K562 (cell line): ENCODE measurements at regions not wholly inside any gene's neighbourhood (a gene's known extent, or its start where the extent isn't known, plus 50 kb on each side); places are given as distances from the start of the nearest gene placed in this dataset.

Experiments used
- ATAC-seq: fragments of 200-7000 bp; cut with Tn5 transposase; 3 replicates; pipeline ENCODE4 v1.9.1; 2020; ENCODE audit warnings: moderate library complexity
- BruUV-seq: library from RNA; stranded (reverse); fragments of 400-500 nt; replicated peaks from 2 replicates; lab custom pipeline; 2021; lab: Mats Ljungman, UMichigan
- CTCF ChIA-PET: fragments of 300-600 bp; formaldehyde crosslinking; extraction: SDS; loops from one replicate; lab custom pipeline; 2021; ENCODE audit warnings: low intra/inter-chr PET ratio; lab: Yijun Ruan, JAX
- POLR2A ChIA-PET: fragments of 300-600, 350-650 bp; sonication (Branson Sonifier 250); formaldehyde crosslinking; extraction: SDS; loops from one replicate; lab custom pipeline; 2021; ENCODE audit warnings: antibody characterized with exemption, inconsistent platforms; lab: Yijun Ruan, JAX
- DNase-seq, 4 experiments: peaks; one replicate each; pipeline versions ENCODE4 v3.0.0 to v3.0.0-alpha.2; 2011 to 2018; ENCODE audit warnings: low spot score in 3 of 4, mixed read lengths in 3 of 4; ENCODE audit errors: extremely low read depth in 1 of 4
- FAIRE-seq: peaks from 2 replicates; lab custom pipeline; 2011; peaks lifted over from hg19 to GRCh38; lab: Jason Lieb, UNC
- H2AFZ ChIP-seq: 2 replicates; pipeline ENCODE4 v1.6.0; 2011; ENCODE audit warnings: low read depth, low read length, control low read depth, inconsistent platforms
- H3K27ac ChIP-seq: fragments of 200-600 bp; 3 replicates; pipeline ENCODE4 v1.8.0; 2011; ENCODE audit warnings: low read depth, mild to moderate bottlenecking, control low read depth, inconsistent platforms, low read length, moderate library complexity, mixed read lengths; ENCODE audit errors: extremely low read depth
- H3K27me3 ChIP-seq, 2 experiments: fragments of 300-600 bp in 1 of 2; 2 replicates in 1 of 2; 3 replicates in 1 of 2; pipeline versions ENCODE4 v1.6.0 to v1.8.0; 2011; ENCODE audit warnings: inconsistent platforms in 2 of 2, low read length in 2 of 2, mild to moderate bottlenecking in 1 of 2, mixed read lengths in 1 of 2, moderate library complexity in 1 of 2; ENCODE audit not compliant: control insufficient read depth in 2 of 2, insufficient read depth in 2 of 2
- H3K36me3 ChIP-seq: fragments of 300-600 bp; 3 replicates; pipeline ENCODE4 v1.8.0; 2011; ENCODE audit warnings: mild to moderate bottlenecking, low read length, inconsistent platforms; ENCODE audit not compliant: control insufficient read depth, insufficient read depth
- H3K4me1 ChIP-seq, 2 experiments: fragments of 200-600 bp in 1 of 2; replicated peaks in 1 of 2; 2 replicates in 1 of 2; 3 replicates in 1 of 2; pipeline versions ENCODE4 v1.5.1 to v1.8.0; 2011; ENCODE audit warnings: inconsistent platforms in 2 of 2, low read length in 2 of 2, mild to moderate bottlenecking in 1 of 2, mixed read lengths in 1 of 2, moderate library complexity in 1 of 2; ENCODE audit not compliant: control insufficient read depth in 2 of 2, insufficient read depth in 2 of 2
- H3K4me2 ChIP-seq: 2 replicates; pipeline ENCODE4 v1.6.1; 2011; ENCODE audit warnings: low read length, control low read depth, inconsistent platforms, mixed read lengths; ENCODE audit not compliant: insufficient read depth
- H3K4me3 ChIP-seq: fragments of 200-600 bp; sonication (generic), shearing (Covaris generic); 2 replicates; pipeline ENCODE4 v1.5.1; 2016; ENCODE audit warnings: control low read depth, inconsistent platforms
- H3K79me2 ChIP-seq: fragments of 200-600 bp; 3 replicates; pipeline ENCODE4 v1.8.0; 2011; ENCODE audit warnings: low read length, inconsistent platforms; ENCODE audit not compliant: control insufficient read depth, insufficient read depth
- H3K9ac ChIP-seq, 2 experiments: 2 replicates each; pipeline versions ENCODE4 v1.6.0 to v1.6.1; 2011; ENCODE audit warnings: low read depth in 2 of 2, low read length in 2 of 2, control low read depth in 1 of 2, inconsistent platforms in 1 of 2, mild to moderate bottlenecking in 1 of 2, mixed read lengths in 1 of 2; ENCODE audit not compliant: insufficient read depth in 1 of 2
- H3K9me1 ChIP-seq: one replicate; pipeline ENCODE4 v1.6.0; 2011; ENCODE audit warnings: inconsistent platforms, mild to moderate bottlenecking, low read length, moderate library complexity; ENCODE audit not compliant: control insufficient read depth, insufficient read depth
- H3K9me3 ChIP-seq: replicated peaks from 2 replicates; pipeline ENCODE4 v1.5.1; 2011; ENCODE audit warnings: low read depth, low read length, inconsistent platforms; ENCODE audit not compliant: control insufficient read depth, insufficient read depth
- H4K20me1 ChIP-seq: replicated peaks from 2 replicates; pipeline ENCODE4 v1.6.1; 2011; ENCODE audit warnings: low read length, inconsistent platforms, mixed read lengths; ENCODE audit not compliant: control insufficient read depth, insufficient read depth
- KAT7 ChIP-seq: sonication (generic); formaldehyde crosslinking; IDR thresholded peaks from 2 replicates; pipeline ENCODE4 v1.8.0; 2022; ENCODE audit warnings: missing genetic modification reagents, mild to moderate bottlenecking, borderline replicate concordance
- KLF13 ChIP-seq: fragments of 450-650 bp; IDR thresholded peaks from 2 replicates; pipeline ENCODE4 v1.6.1; 2016; ENCODE audit warnings: missing genetic modification characterization, low read depth, mild to moderate bottlenecking, missing compliant biosample characterization, moderate library complexity, borderline replicate concordance
- RBFOX2 ChIP-seq: fragments of 200-400 bp; formaldehyde crosslinking; IDR thresholded peaks from 2 replicates; pipeline ENCODE4 v1.6.1; 2017; ENCODE audit warnings: low read depth, mild to moderate bottlenecking, low read length, moderate library complexity
- ZNF212 ChIP-seq: fragments of 450-650 bp; formaldehyde crosslinking; IDR thresholded peaks from 2 replicates; pipeline ENCODE4 v1.4.0; 2020; ENCODE audit warnings: mild to moderate bottlenecking
- ZNF609 ChIP-seq: sonication (generic); formaldehyde crosslinking; IDR thresholded peaks from 2 replicates; pipeline ENCODE4 v1.8.1; 2023; ENCODE audit warnings: missing genetic modification reagents, mild to moderate bottlenecking, borderline replicate concordance
- WGBS: fragments of 100-300 bp; shearing (Covaris generic); methylation state at CpG from one replicate; pipeline ENCODE4 v1.1.6; 2016; ENCODE audit warnings: low coverage, mixed read lengths; ENCODE audit not compliant: insufficient coverage; ENCODE audit errors: missing lambda C conversion rate; 5-methylcytosine and 5-hydroxymethylcytosine counted together
- in situ Hi-C: fragments of 300-500 bp; cut with MboI; formaldehyde crosslinking; loops from 4 replicates; pipeline ENCODE4 v1.15.0; 2018; ENCODE audit warnings: inconsistent platforms, mixed read lengths
- intact Hi-C: fragments of 100-400 bp; cut with micrococcal nuclease; formaldehyde crosslinking; loops from 2 replicates; pipeline ENCODE4 v1.14.2; 2022
- TF ChIP-seq, protein P1 (sequence below): fragments of 450-650 bp; IDR thresholded peaks from 2 replicates; pipeline ENCODE4 v1.6.1; 2016; ENCODE audit warnings: low read depth

GRCh38 chr1:30095051-30095450, 628.3 kb downstream of the MATN1 start (continued):
- TF ChIP-seq ZNF609 (CRISPR knock-in tag) (no peak), KLF13 (tag) (no peak), KAT7 (CRISPR knock-in tag) (no peak)
- TF ChIP-seq, all 486 proteins: peak for 0

DNA sequence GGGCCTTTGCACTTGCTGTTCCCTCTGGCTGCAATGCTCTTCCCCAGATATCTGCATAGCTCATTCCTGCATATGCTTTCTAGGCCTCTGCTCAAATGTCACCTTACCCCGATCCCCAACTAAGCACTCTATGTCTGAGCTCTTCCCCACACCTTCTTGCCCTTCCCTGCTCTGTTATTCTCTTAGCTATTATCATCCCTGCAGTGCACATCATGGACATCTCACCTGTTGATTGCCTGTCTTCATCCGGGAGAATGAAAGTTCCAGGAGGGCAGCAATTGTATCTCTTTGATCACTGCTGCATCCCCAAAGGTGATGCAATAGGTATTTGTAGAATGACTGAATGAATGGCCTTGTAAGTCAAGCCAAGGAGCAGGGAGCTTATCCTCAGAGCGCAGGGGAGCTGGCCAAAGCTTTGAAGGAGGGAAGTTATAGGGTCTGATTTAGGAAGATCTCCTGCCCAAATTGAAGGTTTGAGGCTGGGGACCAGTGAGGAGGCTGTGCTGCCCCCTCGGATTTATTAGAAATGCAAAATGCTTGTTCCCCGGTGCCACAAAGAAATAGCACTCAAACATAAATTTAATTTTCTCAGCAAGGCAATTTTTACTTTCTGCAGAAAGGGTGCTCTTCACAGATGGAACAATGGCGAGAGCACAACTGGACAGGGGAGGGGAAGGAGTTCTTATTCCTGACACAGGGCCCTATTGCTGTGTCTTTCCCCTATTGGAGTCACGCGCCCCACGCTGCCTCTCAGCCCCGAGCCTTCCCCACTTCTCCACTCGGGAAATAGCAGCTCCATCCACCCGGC, 631.1 kb downstream of the MATN1 start:
- in situ Hi-C loops = loop anchor here (10.0 kb wide), 1 partner anchor 717 kb away; no protein-coding TSS in a partner anchor
- CTCF ChIA-PET = no interaction called here
- Histone ChIP-seq H3K27me3 (no peaks in the 10 kb centered on the region), H2AFZ (no peak overlapping the region), H3K9me1 (no peaks in the 10 kb centered on the region), H3K36me3 (no peaks in the 10 kb centered on the region), H3K4me2 (no peak overlapping the region), H3K4me3 (no peak overlapping the region), H3K9me3 (peaks cover 4% of the 10 kb centered on the region; the same call in 1 of the 2 replicates), H3K9ac (no peak overlapping the region), H4K20me1 (no peaks in the 10 kb centered on the region), H3K27ac (no peak overlapping the region), H3K79me2 (no peaks in the 10 kb centered on the region), H3K4me1 (no peaks in the 10 kb centered on the region)
- POLR2A ChIA-PET = interaction anchor here (0.6 to 0.7 kb wide), 2 partner anchors 12 to 39 kb away, joined by 3 to 5 read pairs; no protein-coding TSS in a partner anchor
- no peak for ATAC-seq
- intact Hi-C loops = no loop called here
- DNase-seq = no peak
- no TSS peak for BruUV-seq
- WGBS = 3% methylated on average over 12 of the region's 12 CpGs
- FAIRE-seq = no peak
- TF ChIP-seq ZNF212 (CRISPR knock-in tag) (no peak), RBFOX2 (no peak)
- TF ChIP-seq, protein P1, sequence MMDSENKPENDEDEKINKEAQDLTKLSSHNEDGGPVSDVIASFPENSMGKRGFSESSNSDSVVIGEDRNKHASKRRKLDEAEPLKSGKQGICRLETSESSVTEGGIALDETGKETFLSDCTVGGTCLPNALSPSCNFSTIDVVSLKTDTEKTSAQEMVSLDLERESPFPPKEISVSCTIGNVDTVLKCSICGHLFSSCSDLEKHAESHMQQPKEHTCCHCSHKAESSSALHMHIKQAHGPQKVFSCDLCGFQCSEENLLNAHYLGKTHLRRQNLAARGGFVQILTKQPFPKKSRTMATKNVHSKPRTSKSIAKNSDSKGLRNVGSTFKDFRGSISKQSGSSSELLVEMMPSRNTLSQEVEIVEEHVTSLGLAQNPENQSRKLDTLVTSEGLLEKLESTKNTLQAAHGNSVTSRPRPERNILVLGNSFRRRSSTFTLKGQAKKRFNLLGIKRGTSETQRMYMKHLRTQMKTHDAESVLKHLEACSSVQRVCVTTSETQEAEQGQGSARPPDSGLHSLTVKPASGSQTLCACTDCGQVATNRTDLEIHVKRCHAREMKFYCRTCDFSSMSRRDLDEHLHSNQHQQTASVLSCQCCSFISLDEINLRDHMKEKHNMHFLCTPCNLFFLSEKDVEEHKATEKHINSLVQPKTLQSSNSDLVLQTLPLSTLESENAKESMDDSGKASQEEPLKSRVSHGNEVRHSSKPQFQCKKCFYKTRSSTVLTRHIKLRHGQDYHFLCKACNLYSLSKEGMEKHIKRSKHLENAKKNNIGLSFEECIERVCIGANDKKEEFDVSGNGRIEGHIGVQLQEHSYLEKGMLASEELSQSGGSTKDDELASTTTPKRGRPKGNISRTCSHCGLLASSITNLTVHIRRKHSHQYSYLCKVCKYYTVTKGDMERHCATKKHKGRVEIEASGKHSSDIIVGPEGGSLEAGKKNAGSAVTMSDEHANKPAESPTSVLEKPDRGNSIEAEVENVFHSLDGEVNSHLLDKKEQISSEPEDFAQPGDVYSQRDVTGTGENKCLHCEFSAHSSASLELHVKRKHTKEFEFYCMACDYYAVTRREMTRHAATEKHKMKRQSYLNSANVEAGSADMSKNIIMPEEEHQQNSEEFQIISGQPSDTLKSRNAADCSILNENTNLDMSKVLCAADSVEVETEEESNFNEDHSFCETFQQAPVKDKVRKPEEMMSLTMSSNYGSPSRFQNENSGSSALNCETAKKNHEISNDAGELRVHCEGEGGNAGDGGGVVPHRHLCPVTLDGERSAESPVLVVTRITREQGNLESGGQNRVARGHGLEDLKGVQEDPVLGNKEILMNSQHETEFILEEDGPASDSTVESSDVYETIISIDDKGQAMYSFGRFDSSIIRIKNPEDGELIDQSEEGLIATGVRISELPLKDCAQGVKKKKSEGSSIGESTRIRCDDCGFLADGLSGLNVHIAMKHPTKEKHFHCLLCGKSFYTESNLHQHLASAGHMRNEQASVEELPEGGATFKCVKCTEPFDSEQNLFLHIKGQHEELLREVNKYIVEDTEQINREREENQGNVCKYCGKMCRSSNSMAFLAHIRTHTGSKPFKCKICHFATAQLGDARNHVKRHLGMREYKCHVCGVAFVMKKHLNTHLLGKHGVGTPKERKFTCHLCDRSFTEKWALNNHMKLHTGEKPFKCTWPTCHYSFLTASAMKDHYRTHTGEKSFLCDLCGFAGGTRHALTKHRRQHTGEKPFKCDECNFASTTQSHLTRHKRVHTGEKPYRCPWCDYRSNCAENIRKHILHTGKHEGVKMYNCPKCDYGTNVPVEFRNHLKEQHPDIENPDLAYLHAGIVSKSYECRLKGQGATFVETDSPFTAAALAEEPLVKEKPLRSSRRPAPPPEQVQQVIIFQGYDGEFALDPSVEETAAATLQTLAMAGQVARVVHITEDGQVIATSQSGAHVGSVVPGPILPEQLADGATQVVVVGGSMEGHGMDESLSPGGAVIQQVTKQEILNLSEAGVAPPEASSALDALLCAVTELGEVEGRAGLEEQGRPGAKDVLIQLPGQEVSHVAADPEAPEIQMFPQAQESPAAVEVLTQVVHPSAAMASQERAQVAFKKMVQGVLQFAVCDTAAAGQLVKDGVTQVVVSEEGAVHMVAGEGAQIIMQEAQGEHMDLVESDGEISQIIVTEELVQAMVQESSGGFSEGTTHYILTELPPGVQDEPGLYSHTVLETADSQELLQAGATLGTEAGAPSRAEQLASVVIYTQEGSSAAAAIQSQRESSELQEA = no peak
